HG03354 (cell line): ENCODE measurements at regions not wholly inside any gene's neighbourhood (a gene's known extent, or its start where the extent isn't known, plus 50 kb on each side); places are given as distances from the start of the nearest gene placed in this dataset.

Experiments used
- ATAC-seq: cut with Tn5 transposase; IDR thresholded peaks from one replicate; pipeline ENCODE4 v1.9.1; 2021; ENCODE audit warnings: mild to moderate bottlenecking; ENCODE audit not compliant: unreplicated experiment, poor library complexity, severe bottlenecking

GRCh38 chr9:95736891-95737522 is 138.5 kb upstream of the ERCC6L2 start:
- ATAC-seq, result no peak

GRCh38 chr9:95736370-95736769 is 139.1 kb upstream of the ERCC6L2 start:
- ATAC-seq, result no peak

GRCh38 chr9:95735701-95736100 is 139.8 kb upstream of the ERCC6L2 start:
- ATAC-seq, result no peak

- ATAC-seq, result no peak
These were observed 141.5 kb upstream of the ERCC6L2 start for GRCh38 chr9:95733741-95734666.

DNA sequence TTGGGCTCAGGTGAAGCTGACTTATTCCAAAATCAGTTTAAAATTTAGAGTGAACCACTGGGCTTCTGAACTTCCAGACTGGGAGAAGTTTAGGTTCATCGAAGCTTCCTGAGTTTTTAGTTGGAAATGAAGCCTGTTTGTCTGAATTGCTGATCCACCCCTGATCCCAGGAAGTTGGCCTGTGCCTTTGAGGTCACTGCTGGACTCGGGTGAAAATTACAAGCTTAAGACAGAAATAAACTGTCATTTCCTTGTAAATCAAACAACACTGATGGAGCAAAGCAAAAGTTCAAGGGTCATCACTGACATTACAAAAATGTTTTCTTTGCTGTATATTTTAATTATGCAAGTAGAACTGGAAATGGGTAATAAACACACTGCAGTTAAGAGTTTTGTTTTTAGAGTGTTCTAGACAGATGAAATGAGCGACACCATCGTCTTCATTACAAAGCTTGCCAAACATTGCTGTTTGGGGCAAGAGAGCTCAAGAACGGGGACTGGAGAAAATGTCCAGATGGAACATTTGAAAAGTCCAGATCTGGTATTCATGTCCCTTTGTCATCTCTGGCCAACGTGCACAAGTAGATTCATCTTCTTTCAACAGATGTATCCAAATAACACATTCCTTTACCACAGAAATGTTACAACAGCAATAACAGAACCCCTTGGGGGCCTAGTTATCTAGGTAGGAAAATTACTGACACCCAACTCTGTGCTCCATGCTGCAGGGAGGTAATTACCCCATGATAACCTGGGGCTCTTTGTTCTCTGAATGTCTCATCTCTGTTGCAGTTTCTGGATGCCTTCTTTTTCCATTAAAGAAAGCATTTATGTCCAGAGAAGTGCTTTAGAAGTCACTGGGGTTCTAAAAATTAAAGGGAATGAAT is 142.4 kb upstream of the ERCC6L2 start:
- ATAC-seq, result no peak

DNA sequence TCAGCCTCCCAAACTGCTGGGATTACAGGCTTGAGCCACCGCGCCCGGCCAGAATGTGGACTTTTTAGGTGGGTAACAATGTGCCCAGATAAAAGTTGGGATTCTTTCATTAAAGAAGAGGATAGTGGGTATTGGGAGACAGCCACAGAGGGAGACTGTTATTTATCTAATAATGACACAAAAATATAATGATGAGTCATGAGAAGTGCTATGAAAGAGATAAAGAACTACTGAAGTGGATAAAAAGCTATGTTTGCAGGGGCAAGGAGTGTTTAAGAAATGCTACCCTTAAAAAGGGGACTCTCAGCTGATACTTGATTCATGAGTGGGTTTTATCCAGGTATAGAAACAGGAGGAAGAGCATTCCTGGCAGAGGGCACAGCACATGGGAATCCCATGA is 143.6 kb upstream of the ERCC6L2 start:
- no peak for ATAC-seq

- no peak for ATAC-seq
These were observed 145.7 kb upstream of the ERCC6L2 start for GRCh38 chr9:95729669-95730368.

GRCh38 chr9:95729046-95729445 is 146.4 kb upstream of the ERCC6L2 start:
- no peak for ATAC-seq

DNA sequence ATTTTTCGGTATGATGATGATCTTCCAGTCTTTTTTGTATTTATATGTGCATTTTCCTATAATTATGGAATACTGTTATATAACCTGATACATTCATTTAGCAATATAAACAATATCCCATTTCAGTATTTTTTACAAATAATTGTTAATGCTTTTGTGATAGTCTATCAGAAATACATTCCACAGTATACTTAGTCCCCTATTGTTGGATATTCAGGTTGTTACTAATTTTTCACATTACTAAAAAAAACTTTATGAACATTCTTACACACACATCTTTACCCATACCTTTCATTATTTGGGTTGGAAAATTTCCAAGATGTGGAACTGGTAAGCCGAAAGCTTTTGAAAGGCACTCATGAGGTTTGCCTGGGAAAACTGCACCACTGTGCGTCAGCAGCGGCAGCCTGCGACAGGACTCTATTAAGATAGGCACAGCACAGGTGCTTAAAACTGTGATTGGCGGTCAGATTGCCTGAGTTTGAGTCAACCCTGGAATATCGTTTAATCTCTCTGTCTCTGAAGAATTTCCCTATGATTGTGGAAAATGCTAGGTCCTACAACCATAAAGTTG is 147.5 kb upstream of the ERCC6L2 start:
- no peak for ATAC-seq

DNA sequence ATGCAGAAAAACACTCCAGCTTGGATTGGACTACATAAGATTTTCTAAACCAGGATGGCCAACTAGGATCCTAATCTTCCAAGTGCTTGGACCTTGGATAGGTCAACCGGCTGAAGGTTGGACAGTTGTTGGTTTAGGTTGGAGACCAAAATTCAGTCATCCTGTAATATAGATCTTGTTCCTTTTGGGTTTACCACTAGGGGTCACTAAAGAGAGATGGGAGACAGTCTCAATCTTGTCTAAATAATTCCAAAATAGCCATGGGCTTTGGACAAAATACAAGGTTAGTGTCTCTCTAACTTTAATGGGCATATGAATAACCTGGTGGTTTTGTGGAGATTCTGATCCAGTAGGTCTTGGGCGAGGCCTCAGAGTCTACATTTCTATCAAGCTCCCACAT is 148.7 kb upstream of the ERCC6L2 start:
- ATAC-seq, result no peak

- peak; percentile 14 for ATAC-seq
These were observed 150.4 kb upstream of the ERCC6L2 start for GRCh38 chr9:95725045-95725444.

DNA sequence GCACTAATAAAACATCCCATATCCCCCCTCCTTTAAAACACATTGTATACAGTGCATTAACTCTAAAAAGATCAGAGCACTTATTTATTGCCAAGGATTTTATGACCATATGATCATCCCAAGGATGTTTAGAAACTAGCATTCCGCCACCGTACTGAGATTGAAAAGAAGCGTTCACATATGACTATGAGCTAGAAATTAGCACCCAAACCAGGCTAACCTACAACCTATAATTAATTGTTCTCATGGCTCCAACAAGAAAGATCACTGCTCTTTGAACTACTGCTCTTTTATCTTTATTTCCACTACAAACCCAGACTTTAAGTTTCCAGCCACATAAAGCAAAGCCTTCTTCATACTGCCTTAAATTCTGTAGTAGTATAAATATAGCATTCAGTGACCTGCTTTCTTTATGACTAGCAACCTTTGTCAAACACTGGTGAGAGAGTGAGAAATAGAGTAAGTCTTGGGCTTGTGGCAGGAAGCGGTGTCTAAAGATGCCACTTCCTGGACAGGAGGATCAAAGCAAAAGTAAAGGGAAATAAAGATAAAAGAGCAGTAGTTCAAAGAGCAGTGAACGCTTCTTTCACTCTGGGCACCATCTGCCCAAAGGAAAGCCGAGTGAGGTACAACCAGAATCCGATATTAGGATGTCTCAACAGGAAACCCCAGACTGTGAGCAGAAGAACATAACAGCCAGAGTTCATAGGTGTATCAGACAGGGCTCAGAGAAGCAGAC is 151.1 kb upstream of the ERCC6L2 start:
- peak; percentile 97 for ATAC-seq

GRCh38 chr9:95722141-95722540 is 153.3 kb upstream of the ERCC6L2 start:
- no peak for ATAC-seq

DNA sequence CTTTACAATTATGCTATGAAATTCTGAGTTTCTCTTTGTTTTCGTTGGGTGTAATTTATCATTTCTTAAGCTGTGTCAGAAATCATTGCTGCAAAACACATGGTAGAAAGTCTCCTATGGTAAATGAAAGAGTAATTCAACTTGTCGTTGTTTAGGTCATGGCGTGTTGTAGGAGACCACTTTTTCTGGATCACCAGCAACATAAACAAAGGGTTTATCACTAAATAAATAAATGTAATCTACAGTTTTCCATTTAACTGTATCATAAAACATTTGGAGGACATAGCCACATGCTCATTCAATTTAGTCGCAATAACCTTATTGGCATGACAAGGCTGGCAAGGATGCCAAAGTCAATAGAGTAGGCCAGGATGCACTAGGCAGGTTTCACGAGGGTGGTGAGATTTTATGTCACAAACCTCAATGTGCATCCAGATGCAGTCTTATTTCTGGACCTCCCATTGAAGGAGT is 154.4 kb upstream of the ERCC6L2 start:
- no peak for ATAC-seq

GRCh38 chr9:95720496-95720895 is 155.0 kb upstream of the ERCC6L2 start:
- ATAC-seq, result no peak

GRCh38 chr9:95719354-95719753 is 156.1 kb upstream of the ERCC6L2 start:
- no peak for ATAC-seq

- no peak for ATAC-seq
These were observed 157.2 kb upstream of the ERCC6L2 start for GRCh38 chr9:95718263-95718662.

GRCh38 chr9:95715868-95716435 is 159.5 kb upstream of the ERCC6L2 start:
- ATAC-seq, result no peak
